Stimulated activated CD8-positive, alpha-beta memory T cell treated with anti-CD3 and anti-CD28 coated beads, Interleukin-15, amount 100 ng/mL, for 48 hours (primary cell): ENCODE measurements at regions not wholly inside any gene's neighbourhood (a gene's known extent, or its start where the extent isn't known, plus 50 kb on each side); places are given as distances from the start of the nearest gene placed in this dataset.
"Not testable (repeated sequence)": the region's sequence is repeated elsewhere in the genome, so short reads cannot be mapped to it uniquely, and the experiment has no call there.

Experiments
- DNase-seq, 2 donors: peaks; one replicate each; pipeline ENCODE4 v3.0.0-alpha.2; 2020; ENCODE audit warnings: low read depth in 2 of 2

DNA sequence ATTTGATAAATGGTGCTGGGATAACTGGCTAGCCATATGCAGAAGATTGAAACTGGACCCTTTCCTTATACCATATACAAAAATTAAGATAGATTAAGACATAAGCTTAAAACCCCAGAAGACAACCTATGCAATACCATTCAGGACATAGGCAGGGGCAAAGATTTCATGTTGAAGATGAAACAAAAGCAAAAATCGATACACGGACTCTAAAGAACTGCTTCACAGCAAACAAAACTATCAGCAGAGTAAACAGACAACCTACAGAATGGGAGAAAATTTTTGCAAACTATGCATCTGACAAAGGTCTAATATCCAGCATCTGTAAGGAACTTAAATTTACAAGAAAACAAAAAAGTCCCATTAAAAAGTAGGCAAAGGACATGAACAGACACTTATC, 255.9 kb downstream of the TINAG start:
- DNase-seq, result not testable (repeated sequence)

DNA sequence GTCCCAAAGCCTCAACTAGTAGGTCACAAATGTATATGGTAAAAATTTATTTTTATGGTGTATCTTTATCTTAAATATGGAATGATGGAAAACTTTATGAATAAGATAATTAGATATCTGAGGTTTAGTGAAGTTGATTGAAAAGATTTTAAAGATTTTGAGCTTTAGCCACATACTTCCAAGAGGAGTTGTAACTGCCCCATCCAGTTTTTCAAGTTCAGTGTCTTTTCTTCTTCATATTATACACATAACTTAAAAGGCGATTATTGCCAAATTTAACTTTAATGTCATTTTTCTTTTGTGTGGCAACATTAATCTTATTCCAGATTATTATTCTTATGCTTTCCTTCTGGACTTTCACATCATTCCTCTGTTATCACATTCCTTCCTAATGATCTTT, 266.4 kb downstream of the TINAG start:
- no peak for DNase-seq

DNA sequence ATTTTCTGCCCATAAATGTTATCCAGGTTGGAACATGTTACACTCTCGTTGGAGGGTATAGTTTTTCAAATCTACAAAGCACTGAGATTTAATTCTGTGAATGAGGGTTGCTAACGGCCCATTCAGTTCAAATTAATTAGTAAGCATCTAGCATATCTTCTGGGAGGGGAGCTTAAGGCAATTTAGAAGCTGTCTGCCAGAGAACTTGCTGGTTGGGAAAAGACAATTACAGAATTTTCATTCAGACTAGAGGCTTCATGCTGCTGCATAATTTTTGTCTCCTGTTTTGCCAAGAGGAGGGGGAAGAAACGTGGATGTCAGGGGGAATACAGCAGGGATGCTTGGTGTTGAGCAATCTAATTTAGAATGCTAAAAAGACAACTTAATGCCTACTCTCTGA, 268.3 kb upstream of the FAM83B start:
- DNase-seq, result no peak

DNA sequence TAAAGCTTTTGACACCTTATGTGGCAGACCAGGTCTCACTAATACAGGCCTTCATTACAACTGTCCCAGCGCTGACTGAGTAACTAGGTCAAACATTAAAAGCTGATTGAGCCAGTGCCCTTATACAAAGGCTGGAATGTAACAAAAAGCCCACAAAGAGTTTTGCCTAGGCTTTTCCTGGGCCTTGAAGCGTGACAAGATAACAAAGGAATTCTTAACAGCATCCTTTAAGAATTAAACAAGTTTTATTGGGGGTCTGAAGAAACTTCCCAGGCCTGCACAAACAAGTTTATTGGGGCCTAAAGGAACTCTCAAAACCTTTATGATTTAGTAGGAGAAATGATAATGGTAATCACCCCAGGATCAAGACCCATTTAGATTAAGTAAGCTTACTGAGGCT, 267.6 kb upstream of the FAM83B start:
- no peak for DNase-seq

DNA sequence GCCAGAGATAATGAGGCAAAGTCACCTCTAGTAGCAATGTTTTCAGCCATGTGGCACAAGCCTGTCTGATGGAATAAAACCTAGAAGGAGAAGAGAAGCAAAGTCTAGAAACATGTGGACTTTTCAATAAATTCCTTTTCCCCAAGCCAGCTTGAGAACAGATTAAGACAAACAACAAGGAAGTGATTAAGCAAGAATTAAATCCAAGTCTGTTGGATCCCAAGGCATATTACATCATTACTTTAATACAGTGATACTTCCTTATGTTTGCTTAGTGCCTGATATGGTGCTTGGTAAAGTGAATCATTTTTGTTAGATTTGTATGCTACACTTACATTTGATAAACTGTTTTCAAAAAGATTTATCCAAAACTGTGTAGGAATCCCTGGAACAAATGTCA, 260.3 kb upstream of the FAM83B start:
- DNase-seq, result no peak

DNA sequence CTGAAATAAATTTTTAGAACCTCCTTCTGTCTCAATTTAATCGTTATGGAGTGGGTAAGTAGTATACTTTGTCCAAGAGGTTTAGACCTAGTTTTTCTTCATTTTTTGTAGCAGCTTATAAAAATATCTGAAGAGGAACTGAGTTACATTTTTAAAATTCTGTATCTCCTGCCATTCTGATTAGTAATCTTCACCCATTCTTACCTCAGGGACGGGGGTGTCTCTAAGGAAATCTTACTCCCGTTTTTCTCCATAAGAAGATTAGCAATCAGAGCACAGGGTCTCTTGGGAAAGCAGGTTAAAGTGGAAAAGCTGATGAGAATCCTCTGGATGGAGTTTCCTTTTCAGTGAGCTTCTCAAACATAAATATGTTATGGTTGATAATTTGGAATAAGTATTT, 259.3 kb upstream of the FAM83B start:
- DNase-seq, result no peak

DNA sequence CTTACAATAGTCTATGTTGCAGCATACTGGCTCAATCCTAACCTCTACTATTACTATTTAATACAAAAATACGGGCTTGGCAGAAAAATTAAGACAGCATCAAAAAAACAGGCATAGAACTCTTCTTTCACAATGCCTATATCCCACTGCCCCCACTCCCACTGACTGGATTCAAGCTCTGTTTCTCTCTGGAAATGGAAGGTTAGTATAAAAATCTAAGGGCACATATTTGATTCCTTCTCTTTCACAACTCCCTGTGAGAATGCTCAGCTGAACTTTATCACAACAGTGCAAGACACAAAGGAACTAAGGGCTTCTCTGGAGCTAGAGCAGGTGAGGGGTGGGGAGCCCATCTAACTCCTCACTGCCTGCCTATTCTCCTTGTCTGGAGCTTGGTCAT, 258.4 kb upstream of the FAM83B start:
- no peak for DNase-seq

DNA sequence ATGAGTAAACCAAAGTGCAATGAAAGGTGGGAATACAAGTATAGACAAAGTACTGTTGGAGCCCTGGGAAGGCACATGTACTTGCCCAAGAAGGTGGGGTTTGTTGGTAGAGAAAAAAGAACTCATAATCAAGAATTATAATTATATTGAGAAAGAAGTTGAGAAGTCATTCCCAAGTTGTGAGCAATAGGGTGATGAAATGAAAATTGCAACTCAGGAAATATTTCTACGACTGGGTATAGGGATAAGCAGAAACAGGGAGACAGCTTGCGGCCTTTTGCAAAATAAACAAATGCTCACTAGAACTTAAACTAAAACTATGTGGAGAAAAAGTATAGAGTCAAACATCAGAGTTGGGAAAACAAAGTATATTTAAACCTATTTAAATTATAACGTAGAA, 250.7 kb upstream of the FAM83B start:
- no peak for DNase-seq

DNA sequence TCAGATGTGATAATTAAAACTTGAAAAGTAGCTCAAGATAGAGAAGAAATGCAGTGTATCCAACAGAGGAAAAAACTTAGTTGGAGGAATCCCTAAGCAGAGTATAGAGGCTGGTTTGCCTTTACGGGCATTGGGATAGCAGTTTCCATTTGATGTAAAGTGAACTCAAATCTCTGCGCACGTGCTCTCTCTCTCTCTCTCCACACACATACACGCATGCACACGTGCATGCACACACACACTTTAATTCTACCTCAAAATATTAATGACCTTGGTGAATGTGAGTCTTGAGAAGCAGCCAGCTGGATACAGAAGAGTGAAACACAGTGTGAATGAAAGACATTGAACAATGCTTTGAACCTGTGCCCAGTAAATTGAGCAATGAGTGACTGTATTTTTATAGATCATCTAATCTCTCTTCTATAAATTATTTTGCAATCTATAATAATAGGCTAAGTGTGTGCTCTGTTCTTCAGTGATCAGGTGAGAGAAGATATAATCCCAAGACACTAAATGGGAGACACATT, 247.7 kb upstream of the FAM83B start:
- no peak for DNase-seq

DNA sequence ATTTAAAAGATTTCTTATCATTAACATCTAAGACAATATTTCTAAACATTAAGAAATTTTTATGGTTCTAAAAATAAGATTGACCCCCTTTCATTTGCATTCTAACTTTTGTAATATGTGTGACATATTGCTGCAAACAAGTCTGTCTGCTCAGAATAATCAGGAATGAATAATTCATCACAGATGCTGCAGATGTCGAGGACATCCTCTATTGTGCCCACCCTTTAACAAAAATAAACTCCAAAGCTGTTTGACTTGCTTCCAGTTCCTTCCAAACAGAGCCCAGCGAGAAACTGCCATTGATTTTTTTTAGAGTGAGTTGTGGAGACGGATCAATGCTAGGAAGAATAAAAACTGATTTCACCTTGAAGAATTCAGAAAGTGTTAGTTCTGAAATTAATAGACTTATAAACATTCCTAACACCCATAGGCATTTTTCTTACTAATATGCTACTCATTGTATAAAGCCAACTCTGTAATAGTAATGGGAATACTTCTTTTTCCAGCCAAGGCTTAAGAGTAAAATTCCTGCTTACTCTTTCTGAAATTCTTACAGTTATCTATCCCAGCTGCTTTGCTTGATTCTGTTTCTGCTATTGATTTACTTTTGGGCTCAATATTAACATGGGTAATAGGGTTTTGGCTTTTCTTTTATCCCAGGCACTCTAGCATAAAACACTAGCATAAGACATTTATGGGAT, 244.8 kb upstream of the FAM83B start:
- DNase-seq, result no peak

DNA sequence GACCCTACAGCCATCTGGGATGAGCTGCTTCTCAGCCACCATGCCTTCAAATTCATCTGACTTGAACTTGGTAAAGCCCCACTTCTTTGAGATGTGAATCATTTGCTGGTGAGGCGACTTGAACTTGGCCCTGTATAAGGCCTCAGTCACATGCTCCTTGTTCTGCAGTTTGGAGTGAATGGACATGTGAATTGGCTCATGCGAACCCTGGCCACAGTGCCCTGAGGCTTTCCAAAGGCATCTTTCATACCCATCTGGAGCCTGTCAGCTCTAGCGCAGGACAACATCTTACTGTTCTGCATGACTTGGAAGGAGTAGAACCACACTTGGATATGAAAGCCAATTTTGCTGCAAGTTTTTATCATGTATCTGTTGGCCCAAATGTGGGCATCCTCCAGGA, 244.0 kb upstream of the FAM83B start:
- DNase-seq, result no peak

DNA sequence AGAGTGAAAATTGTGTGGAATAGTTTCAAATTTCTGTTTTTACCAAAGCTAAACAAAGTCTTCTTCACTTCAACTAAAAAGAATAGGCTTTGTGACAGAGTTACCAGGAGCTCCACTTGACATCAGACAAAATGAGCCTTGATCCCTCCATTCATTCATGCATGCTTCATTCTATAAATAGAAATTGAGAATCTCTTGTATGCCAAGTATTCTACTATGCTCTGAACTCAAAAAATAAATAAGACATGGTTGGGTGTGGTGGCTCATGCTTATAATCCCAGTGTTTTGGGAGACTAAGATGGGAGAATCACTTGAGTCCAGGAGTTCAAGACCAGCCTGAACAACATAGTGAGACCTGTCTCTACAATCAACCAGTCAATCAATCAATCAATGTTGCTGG, 236.6 kb upstream of the FAM83B start:
- DNase-seq, result no peak

DNA sequence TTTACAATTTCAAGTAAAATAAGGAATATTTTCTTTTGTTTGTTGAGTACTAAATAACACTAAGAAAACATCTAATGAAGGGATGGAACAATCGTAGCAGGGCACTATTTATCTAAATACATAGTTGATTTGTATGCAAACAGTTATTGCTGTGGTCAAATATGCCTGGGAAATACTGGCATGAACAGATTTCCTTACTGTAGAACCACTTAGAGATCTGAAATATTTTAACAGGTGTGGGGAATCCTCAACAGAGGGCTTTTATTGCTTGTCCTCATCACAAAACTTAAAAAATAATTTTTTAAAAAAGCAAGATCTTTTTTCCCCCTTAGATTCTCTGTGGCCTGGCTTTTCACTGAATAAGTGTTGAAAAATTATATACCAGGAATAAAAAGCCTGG, 233.0 kb upstream of the FAM83B start:
- no peak for DNase-seq

DNA sequence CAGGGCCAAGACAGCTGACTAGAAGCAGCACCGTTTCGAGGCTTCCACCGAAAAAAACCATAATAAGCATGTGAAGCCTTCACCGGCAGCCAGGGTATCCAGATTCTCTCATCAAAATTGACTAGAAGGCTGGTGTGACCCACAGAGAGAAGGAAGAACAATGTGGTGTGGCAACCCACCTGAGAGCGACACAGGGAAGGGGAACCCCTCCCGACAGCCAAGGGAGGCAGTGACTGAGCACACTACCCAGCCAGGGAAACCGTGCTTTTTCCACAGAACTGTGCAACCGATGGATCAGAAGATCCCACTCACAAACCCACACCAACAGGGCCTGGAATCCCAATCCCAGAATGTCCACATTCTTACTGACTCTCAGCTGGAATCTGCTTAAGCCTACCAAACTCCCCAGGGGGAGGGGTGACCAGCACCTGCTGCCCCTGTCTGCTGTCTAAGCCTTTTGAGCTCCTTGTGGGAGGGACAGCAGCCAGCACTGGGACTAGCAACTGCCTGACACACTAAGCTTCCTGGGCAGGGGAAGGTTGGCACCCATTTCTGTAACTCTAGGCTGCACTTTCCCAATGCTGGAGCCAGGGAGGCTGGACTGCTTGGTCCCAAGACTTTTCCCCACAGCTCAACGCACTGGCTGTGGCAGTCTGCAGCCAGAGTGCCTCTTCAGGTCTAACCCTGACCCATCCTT, 231.9 kb upstream of the FAM83B start:
- no peak for DNase-seq

DNA sequence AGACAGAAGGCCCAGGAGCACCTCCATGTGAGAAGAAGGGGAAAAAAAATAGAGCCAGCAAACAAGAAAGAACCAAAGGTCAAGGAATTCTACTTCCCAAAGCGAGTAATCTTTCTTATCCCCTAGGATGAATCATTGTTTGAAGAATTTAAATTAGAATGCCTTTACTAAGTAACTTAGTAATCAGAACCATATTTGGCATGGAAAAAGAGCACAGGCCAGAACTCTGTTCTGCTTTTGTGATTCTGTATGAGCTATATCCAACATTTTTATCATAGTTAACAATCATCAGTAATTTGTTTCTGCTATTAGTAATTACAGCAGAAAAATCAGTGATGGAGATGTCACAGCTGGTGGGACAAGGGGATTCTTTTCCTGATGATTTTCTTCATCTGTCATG, 228.8 kb upstream of the FAM83B start:
- DNase-seq, result no peak

DNA sequence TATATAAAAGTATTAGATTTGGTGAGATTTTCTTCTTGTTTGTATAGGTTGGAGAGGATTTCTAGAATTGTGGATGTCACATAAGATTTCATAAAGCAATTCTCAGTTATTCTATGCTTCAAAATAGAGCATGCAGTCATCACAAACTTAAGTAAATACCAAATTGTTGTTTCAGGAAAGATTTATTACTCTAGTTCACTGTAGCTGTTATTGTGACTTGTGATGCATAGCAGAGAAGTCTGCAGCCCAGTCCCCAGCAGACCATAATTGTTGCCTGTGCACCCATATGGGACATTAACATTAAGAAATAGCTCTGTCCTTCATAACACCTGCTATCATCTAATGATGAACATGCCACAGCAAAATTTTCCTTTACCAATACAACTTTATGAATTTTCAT, 228.0 kb upstream of the FAM83B start:
- no peak for DNase-seq

DNA sequence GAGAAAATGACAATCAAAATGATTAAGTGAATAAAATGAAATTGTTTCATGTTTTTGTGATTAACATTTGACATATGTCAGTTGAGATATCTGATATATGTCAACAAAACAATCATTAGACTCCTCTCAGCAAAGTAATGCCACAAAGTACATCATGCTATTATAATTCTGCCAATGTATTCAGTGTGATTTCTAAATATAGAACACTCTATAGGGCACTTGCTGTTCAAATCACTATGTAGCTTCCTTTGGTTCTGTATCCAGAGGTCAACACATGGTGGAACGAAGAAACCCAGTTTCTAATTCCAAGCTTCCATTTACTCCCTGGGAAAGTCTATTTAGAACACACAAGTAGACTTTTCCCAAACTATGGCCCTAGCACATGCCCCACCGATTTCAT, 227.5 kb upstream of the FAM83B start:
- no peak for DNase-seq

DNA sequence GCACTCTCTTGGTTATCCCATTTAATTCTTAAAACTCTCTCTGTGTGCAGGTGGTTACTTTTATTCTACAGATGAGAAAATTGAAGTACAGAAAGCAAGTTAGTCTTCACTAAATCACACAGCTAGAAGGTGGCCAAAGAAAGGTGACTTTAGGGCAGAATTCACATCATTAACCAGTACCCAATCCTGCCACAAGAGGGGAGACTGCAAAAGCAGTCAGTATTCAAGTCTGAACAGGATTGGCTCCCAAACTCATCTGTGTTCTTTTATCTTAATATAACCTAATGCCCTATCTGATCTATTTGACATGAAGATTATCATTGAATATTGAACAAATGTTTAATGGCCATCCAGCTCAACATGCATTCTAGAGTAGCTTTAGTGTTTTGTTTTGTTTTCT, 225.3 kb upstream of the FAM83B start:
- DNase-seq, result no peak

DNA sequence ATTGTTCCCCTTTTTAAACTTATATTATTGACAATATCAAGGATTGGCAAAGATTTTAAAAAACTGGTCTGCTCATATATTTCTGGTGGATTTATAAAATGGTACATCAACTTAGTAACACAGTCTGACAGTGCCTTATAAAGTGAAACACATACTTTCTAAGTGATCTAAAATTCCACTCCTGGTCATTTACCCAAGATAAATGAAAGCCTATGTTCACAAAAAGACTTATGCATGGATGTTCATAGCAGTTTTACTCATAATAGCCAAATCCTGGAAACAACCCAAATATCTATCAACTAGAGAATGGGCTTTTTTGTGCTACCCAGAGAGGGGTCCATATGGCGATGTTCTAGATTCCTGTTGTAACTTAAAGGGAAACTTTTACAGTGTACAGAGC, 222.4 kb upstream of the FAM83B start:
- DNase-seq, result no peak

DNA sequence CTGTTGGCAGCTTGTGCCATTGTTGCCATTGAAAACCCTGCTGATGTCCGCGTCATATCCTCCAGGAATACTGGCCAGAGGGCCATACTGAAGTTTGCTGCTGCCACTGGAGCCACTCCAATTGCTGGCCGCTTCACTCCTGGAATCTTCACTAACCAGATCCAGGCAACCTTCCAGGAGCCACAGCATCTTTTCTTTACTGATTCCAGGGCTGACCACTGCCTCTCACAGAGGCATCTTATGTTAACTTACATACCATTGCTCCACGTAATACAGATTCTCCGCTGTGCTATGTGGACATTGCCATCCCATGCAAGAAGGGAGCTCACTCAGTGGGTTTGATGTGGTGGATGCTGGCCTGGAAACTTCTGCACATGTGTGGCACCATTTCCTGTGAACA, 221.8 kb upstream of the FAM83B start:
- DNase-seq, result no peak

DNA sequence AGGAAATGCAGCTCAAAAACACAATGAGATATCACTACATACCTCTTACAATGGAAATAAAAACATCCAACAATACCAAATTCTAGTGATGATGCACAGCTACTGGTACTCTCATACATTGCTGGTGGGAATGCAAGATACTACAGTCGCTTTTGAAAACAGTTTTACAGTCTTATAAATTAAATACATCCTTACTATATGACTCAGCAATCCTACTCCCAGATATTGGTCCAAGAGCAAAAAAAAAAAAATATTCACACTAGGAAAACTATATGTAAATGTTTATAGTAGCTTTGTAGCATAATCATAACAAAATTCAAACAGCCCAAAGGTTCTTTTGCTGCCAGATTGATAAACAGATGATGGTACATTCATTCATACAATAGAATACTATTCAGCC, 217.4 kb upstream of the FAM83B start:
- no peak for DNase-seq

DNA sequence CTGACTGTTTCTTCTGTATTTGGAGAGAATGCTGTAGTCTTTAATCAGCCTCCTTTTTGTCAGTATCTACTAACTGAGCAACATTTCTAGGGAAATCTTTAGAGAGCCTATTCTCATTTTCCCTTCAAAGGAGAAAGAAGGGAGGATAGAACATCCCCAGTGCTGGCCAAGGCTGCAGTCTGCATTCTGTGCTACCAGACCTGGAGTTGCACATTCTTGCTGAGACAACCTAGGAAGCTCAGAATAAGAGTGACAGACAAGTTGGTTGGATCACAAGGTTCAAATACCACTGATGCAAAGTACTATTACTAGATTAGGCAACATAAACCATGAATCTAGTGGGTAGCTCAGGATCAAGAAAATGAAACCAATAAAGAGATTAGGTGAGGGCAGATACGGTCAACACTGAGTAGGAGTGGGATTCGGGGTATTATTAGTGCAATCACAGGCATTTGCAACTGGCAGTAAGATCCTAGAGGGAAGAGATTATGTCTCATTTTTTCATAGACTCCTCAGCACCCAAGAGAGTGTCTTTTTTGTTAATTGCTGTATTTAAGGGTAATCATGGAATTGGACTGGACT, 213.5 kb upstream of the FAM83B start:
- DNase-seq, result no peak

DNA sequence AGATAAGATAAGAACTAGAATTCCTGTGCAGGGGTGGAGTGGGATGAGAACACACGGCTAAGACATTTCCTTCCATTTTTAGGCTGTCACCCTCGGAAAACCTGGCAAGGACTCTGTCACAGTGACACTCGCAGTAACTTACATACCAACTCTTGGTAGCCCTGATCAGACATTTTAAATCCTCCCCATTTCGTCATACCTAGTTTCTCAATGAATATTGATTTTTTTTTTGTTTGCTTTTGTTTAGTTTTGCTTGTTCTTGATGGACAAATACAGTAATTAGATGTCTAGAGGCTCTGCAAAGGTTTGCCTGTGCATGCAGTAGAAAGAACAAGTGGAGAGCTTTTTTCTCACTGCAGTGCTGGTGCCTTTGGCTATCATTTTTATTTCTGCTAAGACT, 213.0 kb upstream of the FAM83B start:
- DNase-seq, result no peak
